ENCODE measurements at regions not wholly inside any gene's neighbourhood (a gene's known extent, or its start where the extent isn't known, plus 50 kb on each side); places are given as distances from the start of the nearest gene placed in this dataset.

DNA sequence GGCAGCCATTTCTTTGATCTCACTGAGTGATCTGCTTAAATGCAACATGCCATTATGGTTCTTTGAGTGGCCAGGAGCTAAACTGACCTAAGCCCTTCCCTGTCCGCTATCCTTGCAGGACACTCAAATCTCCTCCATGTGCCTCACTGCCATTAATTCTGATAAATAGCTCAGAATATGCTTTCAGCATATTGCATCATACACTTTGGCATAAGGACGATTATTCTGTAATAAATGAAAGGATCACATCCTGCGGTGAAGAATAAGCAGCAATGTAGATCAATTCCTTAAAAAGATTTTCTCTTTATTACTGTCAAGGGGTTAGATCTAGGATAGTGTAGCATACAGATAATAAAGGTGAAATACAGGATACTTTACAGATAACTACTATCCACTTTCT lies 231.8 kb upstream of the CTBP2 start:
- Histone ChIP-seq H3K4me1 (no peaks in the 10 kb centered on the region), H3K27ac (no peak overlapping the region), H3K9me3 (no peaks in the 10 kb centered on the region), H3K4me3 (no peak overlapping the region), H3K36me3 (no peaks in the 10 kb centered on the region), H3K27me3 (no peaks in the 10 kb centered on the region)
- intact Hi-C loops (cut with DNase I) = no loop called here
- 65% methylated on average over 3 of the region's 3 CpGs for WGBS (ENCODE audit: insufficient coverage, low coverage, low lambda C conversion rate, missing lambda C conversion rate)
- ATAC-seq (no peak), DNase-seq (no peak)
- no peak for TF ChIP-seq CTCF (IDR thresholded peaks at IDR 0.05)
- TF ChIP-seq POLR2A (IDR thresholded peaks at IDR 0.05) = no peak

DNA sequence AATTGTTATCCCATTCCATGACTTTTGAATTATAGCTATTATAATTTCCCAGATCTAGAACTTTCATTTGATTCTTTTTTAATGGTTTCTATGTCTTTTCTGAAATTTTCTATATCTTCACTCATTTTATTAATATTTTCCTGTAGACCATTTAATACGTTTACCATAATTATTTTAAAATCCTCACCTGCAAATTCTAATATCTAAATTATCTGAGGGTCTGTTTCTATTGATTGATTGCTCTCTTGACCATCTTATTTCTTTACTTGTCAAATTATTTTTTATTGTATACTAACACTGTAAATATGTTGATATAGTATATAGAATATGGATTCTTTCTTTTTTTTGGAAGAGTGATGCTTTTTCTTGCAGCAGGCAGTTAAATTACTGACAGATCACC lies 229.3 kb upstream of the CTBP2 start:
- Histone ChIP-seq H3K27me3 (no peaks in the 10 kb centered on the region), H3K4me3 (no peak overlapping the region), H3K4me1 (no peaks in the 10 kb centered on the region), H3K27ac (no peak overlapping the region), H3K36me3 (no peaks in the 10 kb centered on the region), H3K9me3 (no peaks in the 10 kb centered on the region)
- intact Hi-C loops (cut with DNase I) = no loop called here
- ATAC-seq (no peak), DNase-seq (no peak)
- WGBS (ENCODE audit: insufficient coverage, low coverage, low lambda C conversion rate, missing lambda C conversion rate) = 33% methylated on average over 1 of the region's 1 CpG
- TF ChIP-seq CTCF (IDR thresholded peaks at IDR 0.05) (no peak), POLR2A (IDR thresholded peaks at IDR 0.05) (no peak)

DNA sequence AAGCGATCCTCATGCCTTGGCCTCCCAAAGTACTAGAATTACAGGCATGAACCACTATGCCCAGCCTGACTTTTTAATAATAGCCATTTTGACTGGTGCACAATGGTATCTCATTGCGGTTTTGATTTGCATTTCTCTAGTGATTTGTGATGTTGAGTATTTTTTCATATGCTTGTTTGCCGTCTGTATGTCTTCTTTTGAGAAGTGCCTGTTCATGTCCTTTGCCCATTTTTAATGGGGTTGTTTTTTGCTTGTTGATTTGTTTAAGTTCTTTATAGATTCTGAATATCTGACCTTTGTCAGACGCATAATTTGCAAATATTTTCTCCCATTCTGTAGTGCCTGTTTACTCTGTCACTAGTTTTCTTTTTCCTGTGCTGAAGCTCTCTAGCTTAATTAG lies 219.2 kb upstream of the CTBP2 start:
- Histone ChIP-seq H3K4me3 (no peak overlapping the region), H3K27ac (no peak overlapping the region), H3K4me1 (no peaks in the 10 kb centered on the region), H3K36me3 (no peaks in the 10 kb centered on the region), H3K9me3 (no peaks in the 10 kb centered on the region), H3K27me3 (no peaks in the 10 kb centered on the region)
- TF ChIP-seq POLR2A (IDR thresholded peaks at IDR 0.05) (no peak), CTCF (IDR thresholded peaks at IDR 0.05) (no peak)
- ATAC-seq (no peak), DNase-seq (no peak)
- intact Hi-C loops (cut with DNase I) = no loop called here
- WGBS (ENCODE audit: insufficient coverage, low coverage, low lambda C conversion rate, missing lambda C conversion rate) = 49% methylated on average over 3 of the region's 4 CpGs

- H3K9me3 ChIP-seq = no peaks in the 10 kb centered on the region
- H3K4me3 ChIP-seq = no peak overlapping the region
- DNase-seq = no peak
- H3K27ac ChIP-seq = no peak overlapping the region
- no peaks in the 10 kb centered on the region for H3K36me3 ChIP-seq
- intact Hi-C loops (cut with DNase I) = no loop called here
- no peaks in the 10 kb centered on the region for H3K4me1 ChIP-seq
- ATAC-seq = no peak
- no peak for TF ChIP-seq CTCF (IDR thresholded peaks at IDR 0.05)
- no peak for TF ChIP-seq POLR2A (IDR thresholded peaks at IDR 0.05)
- H3K27me3 ChIP-seq = no peaks in the 10 kb centered on the region
Measured at GRCh38 chr10:125377368-125377767, 217.0 kb upstream of the CTBP2 start.

- no peak for ATAC-seq
- intact Hi-C loops (cut with DNase I) = no loop called here
- Histone ChIP-seq H3K27me3 (peaks cover 0 to 6% of the 10 kb centered on the region in 2 donors), H3K4me1 (no peaks in the 10 kb centered on the region), H3K4me3 (no peak overlapping the region), H3K27ac (no peak overlapping the region), H3K9me3 (no peaks in the 10 kb centered on the region), H3K36me3 (no peaks in the 10 kb centered on the region)
- no peak for TF ChIP-seq CTCF (IDR thresholded peaks at IDR 0.05)
- 37% methylated on average over 3 of the region's 3 CpGs for WGBS (ENCODE audit: insufficient coverage, low coverage, low lambda C conversion rate, missing lambda C conversion rate)
- DNase-seq = no peak
Measured at GRCh38 chr10:125375210-125375609, 214.8 kb upstream of the CTBP2 start.

All from right lobe of liver (tissue), 6 donors.